H9 (cell line): ENCODE measurements at regions not wholly inside any gene's neighbourhood (a gene's known extent, or its start where the extent isn't known, plus 50 kb on each side); places are given as distances from the start of the nearest gene placed in this dataset.

Experiments
- DNase-seq: peaks from one replicate; pipeline ENCODE4 v3.0.0-alpha.2; 2017
- H2AFZ ChIP-seq: one replicate; pipeline ENCODE4 v1.6.1; 2013; ENCODE audit warnings: mild to moderate bottlenecking, low read length, control low read depth, moderate library complexity
- H2AK5ac ChIP-seq: 2 replicates; pipeline ENCODE4 v1.6.1; 2013; ENCODE audit warnings: low read length, control low read depth, mixed read lengths; ENCODE audit not compliant: insufficient read length
- H2BK120ac ChIP-seq: one replicate; pipeline ENCODE4 v1.6.1; 2013; ENCODE audit warnings: low read depth, mild to moderate bottlenecking, low read length, control low read depth, inconsistent platforms; ENCODE audit not compliant: poor library complexity, severe bottlenecking
- H2BK12ac ChIP-seq: 2 replicates; pipeline ENCODE4 v1.6.1; 2013; ENCODE audit warnings: low read length, control low read depth, mixed read lengths, low read depth; ENCODE audit not compliant: insufficient read length
- H2BK15ac ChIP-seq: 2 replicates; pipeline ENCODE4 v1.6.1; 2013; ENCODE audit warnings: low read depth, low read length, control low read depth
- H2BK20ac ChIP-seq: one replicate; pipeline ENCODE4 v1.6.1; 2013; ENCODE audit warnings: low read depth, mild to moderate bottlenecking, low read length, control low read depth, inconsistent platforms; ENCODE audit not compliant: poor library complexity, severe bottlenecking
- H2BK5ac ChIP-seq: 2 replicates; pipeline ENCODE4 v1.6.1; 2013; ENCODE audit warnings: low read length, control low read depth, mixed read lengths; ENCODE audit not compliant: insufficient read length
- H3K14ac ChIP-seq: 2 replicates; pipeline ENCODE4 v1.6.1; 2013; ENCODE audit warnings: low read length, control low read depth; ENCODE audit not compliant: insufficient read depth
- H3K18ac ChIP-seq: 2 replicates; pipeline ENCODE4 v1.6.1; 2013; ENCODE audit warnings: low read depth, mild to moderate bottlenecking, mixed read lengths, low read length, control low read depth; ENCODE audit not compliant: insufficient read length
- H3K23ac ChIP-seq: 2 replicates; pipeline ENCODE4 v1.6.1; 2013; ENCODE audit warnings: low read length, control low read depth, mixed read lengths, low read depth; ENCODE audit not compliant: insufficient read length
- H3K23me2 ChIP-seq: 2 replicates; pipeline ENCODE4 v1.6.1; 2013; ENCODE audit warnings: low read depth, mild to moderate bottlenecking, mixed read lengths, low read length, control low read depth; ENCODE audit not compliant: insufficient read length, poor library complexity, severe bottlenecking
- H3K27ac ChIP-seq: 2 replicates; pipeline ENCODE4 v1.5.1; 2013; ENCODE audit warnings: low read length, control low read depth, mixed read lengths, low read depth; ENCODE audit not compliant: insufficient read length
- H3K27me3 ChIP-seq: 2 replicates; pipeline ENCODE4 v1.6.1; 2013; ENCODE audit warnings: low read length, control low read depth, inconsistent platforms; ENCODE audit not compliant: insufficient read depth
- H3K4ac ChIP-seq: 2 replicates; pipeline ENCODE4 v1.6.1; 2013; ENCODE audit warnings: low read depth, mild to moderate bottlenecking, control low read depth, inconsistent platforms, low read length, moderate library complexity
- H3K4me1 ChIP-seq: 2 replicates; pipeline ENCODE4 v1.6.1; 2013; ENCODE audit warnings: low read length, control low read depth, inconsistent platforms; ENCODE audit not compliant: insufficient read depth
- H3K4me2 ChIP-seq: 2 replicates; pipeline ENCODE4 v1.6.1; 2013; ENCODE audit warnings: low read length, control low read depth, mixed read lengths; ENCODE audit not compliant: insufficient read length, insufficient read depth
- H3K56ac ChIP-seq: 2 replicates; pipeline ENCODE4 v1.6.1; 2013; ENCODE audit warnings: low read depth, mild to moderate bottlenecking, mixed read lengths, low read length, control low read depth; ENCODE audit not compliant: insufficient read length
- H3K79me1 ChIP-seq: 2 replicates; pipeline ENCODE4 v1.6.1; 2013; ENCODE audit warnings: low read depth, mild to moderate bottlenecking, moderate library complexity, low read length, control low read depth, inconsistent platforms; ENCODE audit not compliant: insufficient read depth, poor library complexity, severe bottlenecking
- H3K79me2 ChIP-seq: 2 replicates; pipeline ENCODE4 v1.6.1; 2013; ENCODE audit warnings: low read length, control low read depth, inconsistent platforms; ENCODE audit not compliant: insufficient read depth
- H3K9ac ChIP-seq: 2 replicates; pipeline ENCODE4 v1.6.1; 2013; ENCODE audit warnings: low read length, control low read depth, mixed read lengths; ENCODE audit not compliant: insufficient read length; ENCODE audit errors: extremely low read depth
- H3K9me3 ChIP-seq: one replicate; pipeline ENCODE4 v1.6.1; 2013; ENCODE audit warnings: low read depth, low read length, inconsistent platforms; ENCODE audit not compliant: control insufficient read depth
- H3T11ph ChIP-seq: one replicate; pipeline ENCODE4 v1.6.1; 2013; ENCODE audit warnings: mild to moderate bottlenecking, low read length, control low read depth, inconsistent platforms
- H4K20me1 ChIP-seq: one replicate; pipeline ENCODE4 v1.6.1; 2013; ENCODE audit not compliant: control insufficient read depth, insufficient read length, insufficient read depth
- H4K5ac ChIP-seq: 2 replicates; pipeline ENCODE4 v1.6.1; 2013; ENCODE audit warnings: low read depth, mild to moderate bottlenecking, mixed read lengths, low read length, control low read depth; ENCODE audit not compliant: insufficient read length
- H4K8ac ChIP-seq: replicated peaks from 2 replicates; pipeline ENCODE4 v1.6.1; 2013; ENCODE audit warnings: low read length, control low read depth, mixed read lengths, low read depth; ENCODE audit not compliant: insufficient read length
- H4K91ac ChIP-seq: 2 replicates; pipeline ENCODE4 v1.6.1; 2013; ENCODE audit warnings: low read depth, mild to moderate bottlenecking, moderate library complexity, mixed read lengths, low read length, control low read depth; ENCODE audit not compliant: insufficient read length
- H3K27ac Mint-ChIP-seq, 3 experiments: 2 replicates in 2 of 3; 3 replicates in 1 of 3; pipeline ENCODE4 v1.8.0; 2020 to 2021; ENCODE audit warnings: mixed read lengths in 3 of 3, mild to moderate bottlenecking in 1 of 3, moderate library complexity in 1 of 3
- H3K27me3 Mint-ChIP-seq: 2 replicates; pipeline ENCODE4 v1.8.0; 2021; ENCODE audit warnings: low read depth, mild to moderate bottlenecking, moderate library complexity, mixed read lengths
- H3K36me3 Mint-ChIP-seq, 3 experiments: 2 replicates in 2 of 3; 3 replicates in 1 of 3; pipeline ENCODE4 v1.8.0; 2020 to 2021; ENCODE audit warnings: low read depth in 3 of 3, mixed read lengths in 3 of 3; ENCODE audit not compliant: insufficient read depth in 1 of 3
- H3K4me1 Mint-ChIP-seq, 2 experiments: 2 replicates each; pipeline ENCODE4 v1.8.0; 2020; ENCODE audit warnings: mixed read lengths in 2 of 2
- H3K4me3 Mint-ChIP-seq, 2 experiments: 2 replicates in 1 of 2; 3 replicates in 1 of 2; pipeline ENCODE4 v1.8.0; 2020 to 2021; ENCODE audit warnings: mild to moderate bottlenecking in 2 of 2, mixed read lengths in 2 of 2, moderate library complexity in 1 of 2
- H3K9me3 Mint-ChIP-seq, 2 experiments: 2 replicates in 1 of 2; 3 replicates in 1 of 2; pipeline ENCODE4 v1.8.0; 2020; ENCODE audit warnings: mild to moderate bottlenecking in 2 of 2, mixed read lengths in 2 of 2, moderate library complexity in 1 of 2
- CTCF ChIP-seq: fragments of 200-600 bp; sonication (generic); conservative IDR thresholded peaks from 3 replicates; pipeline ENCODE4 v1.8.0; 2021; ENCODE audit warnings: antibody characterized with exemption, mild to moderate bottlenecking
- WGBS: extraction: QIAGEN DNeasy Blood & Tissue Kit; methylation state at CpG from one replicate; pipeline ENCODE4 v1.1.7; 2013; ENCODE audit warnings: missing lambda C conversion rate, low lambda C conversion rate, mixed read lengths; ENCODE audit not compliant: insufficient read length; ENCODE audit errors: extremely low coverage; 5-methylcytosine and 5-hydroxymethylcytosine counted together

- Histone ChIP-seq H4K20me1 (no peaks in the 10 kb centered on the region), H2AK5ac (no peak overlapping the region), H2BK15ac (no peak overlapping the region), H2BK120ac (no peak overlapping the region), H3K18ac (no peak overlapping the region), H3T11ph (no peak overlapping the region), H3K4me2 (no peak overlapping the region), H2AFZ (no peak overlapping the region), H4K91ac (no peak overlapping the region), H3K4ac (no peak overlapping the region), H3K79me1 (no peaks in the 10 kb centered on the region), H3K23me2 (no peaks in the 10 kb centered on the region), H3K9me3 (no peaks in the 10 kb centered on the region), H2BK20ac (no peak overlapping the region), H3K79me2 (no peaks in the 10 kb centered on the region), H3K14ac (no peak overlapping the region), H2BK12ac (no peak overlapping the region), H3K9ac (no peak overlapping the region), H4K5ac (no peak overlapping the region), H3K4me1 (no peaks in the 10 kb centered on the region), H3K27me3 (no peaks in the 10 kb centered on the region), H3K56ac (no peak overlapping the region), H4K8ac (no peak overlapping the region), H3K27ac (no peak overlapping the region), H3K23ac (no peak overlapping the region), H2BK5ac (no peak overlapping the region)
- Mint-ChIP-seq H3K4me1 (peaks cover 8 to 10% of the 10 kb centered on the region in 2 experiments), H3K9me3 (peaks cover 0 to 3% of the 10 kb centered on the region in 2 experiments; a peak in 2 of 5 replicates), H3K4me3 (no peak overlapping the region), H3K27ac (no peak overlapping the region), H3K27me3 (no peaks in the 10 kb centered on the region; the same call in 1 of the 2 replicates), H3K36me3 (peaks cover 0 to 3% (median 0%) of the 10 kb centered on the region in 3 experiments; a peak in 2 of 7 replicates)
- TF ChIP-seq CTCF: no peak
- no CpG with 5 or more reads among the region's 11 CpGs for WGBS
- no peak for DNase-seq
These were observed 428.6 kb downstream of the SLITRK1 start for GRCh38 chr13:83453723-83454122.
